WTC11 (cell line): ENCODE measurements at regions not wholly inside any gene's neighbourhood (a gene's known extent, or its start where the extent isn't known, plus 50 kb on each side); places are given as distances from the start of the nearest gene placed in this dataset.

Experiments
- ATAC-seq: fragments of 200-7000 bp; cut with Tn5 transposase; 2 replicates; pipeline ENCODE4 v1.10.0; 2021; ENCODE audit warnings: mild to moderate bottlenecking, moderate library complexity
- CTCF ChIA-PET: fragments of 300-600 bp; sonication (Branson Sonifier 250); formaldehyde crosslinking; loops from one replicate; lab custom pipeline; 2021; ENCODE audit warnings: antibody characterized with exemption; lab: Charles Lee
- POLR2A ChIA-PET: fragments of 350-600 bp; sonication (Branson Sonifier 250); formaldehyde crosslinking; loops from one replicate; lab custom pipeline; 2021; ENCODE audit warnings: antibody characterized with exemption; lab: Charles Lee
- DNase-seq: peaks from one replicate; pipeline ENCODE4 v3.0.0; 2021; ENCODE audit warnings: low spot score
- H3K27ac Mint-ChIP-seq: 2 replicates; pipeline ENCODE4 v1.8.0; 2021; ENCODE audit warnings: mixed read lengths
- H3K27me3 Mint-ChIP-seq: 2 replicates; pipeline ENCODE4 v1.8.0; 2021; ENCODE audit warnings: low read depth, mild to moderate bottlenecking, moderate library complexity, mixed read lengths
- H3K36me3 Mint-ChIP-seq: 2 replicates; pipeline ENCODE4 v1.8.0; 2021; ENCODE audit warnings: mixed read lengths
- H3K4me1 Mint-ChIP-seq: 2 replicates; pipeline ENCODE4 v1.8.0; 2022; ENCODE audit warnings: mixed read lengths
- H3K4me3 Mint-ChIP-seq: 2 replicates; pipeline ENCODE4 v1.8.0; 2021; ENCODE audit warnings: mild to moderate bottlenecking, moderate library complexity, mixed read lengths
- H3K9me3 Mint-ChIP-seq: 2 replicates; pipeline ENCODE4 v1.8.0; 2021; ENCODE audit warnings: mixed read lengths
- CREB1 ChIP-seq: sonication (generic); formaldehyde crosslinking; IDR thresholded peaks from 2 replicates; pipeline ENCODE4 v1.8.0; 2023; ENCODE audit warnings: mild to moderate bottlenecking, missing genetic modification reagents
- CTCF ChIP-seq: fragments of 200-600 bp; IDR thresholded peaks from 2 replicates; pipeline ENCODE4 v1.8.0; 2022; ENCODE audit warnings: antibody characterized with exemption
- E2F5 ChIP-seq: sonication (generic); formaldehyde crosslinking; IDR thresholded peaks from 2 replicates; pipeline ENCODE4 v1.8.1; 2022; ENCODE audit warnings: mild to moderate bottlenecking, moderate library complexity, missing genetic modification reagents
- EMX1 ChIP-seq: fragments of 250-450 bp; sonication (Bioruptor Pico); IDR thresholded peaks from 2 replicates; pipeline ENCODE4 v1.8.0; 2021; ENCODE audit warnings: mild to moderate bottlenecking
- GRHL2 ChIP-seq: fragments of 250-450 bp; sonication (Bioruptor Pico); IDR thresholded peaks from 2 replicates; pipeline ENCODE4 v1.8.0; 2022; ENCODE audit warnings: mild to moderate bottlenecking, moderate library complexity; ENCODE audit not compliant: insufficient replicate concordance, severe bottlenecking
- HMGA2 ChIP-seq: fragments of 250-450 bp; sonication (Bioruptor Pico); IDR thresholded peaks from 2 replicates; pipeline ENCODE4 v1.4.0; 2021; ENCODE audit warnings: mild to moderate bottlenecking, moderate library complexity
- JUN ChIP-seq: sonication (generic); formaldehyde crosslinking; IDR thresholded peaks from 2 replicates; pipeline ENCODE4 v1.8.0; 2023; ENCODE audit warnings: mild to moderate bottlenecking, missing genetic modification reagents
- MLX ChIP-seq: sonication (generic); formaldehyde crosslinking; IDR thresholded peaks from 2 replicates; pipeline ENCODE4 v1.8.1; 2023; ENCODE audit warnings: mild to moderate bottlenecking, missing genetic modification reagents, moderate library complexity
- NFE2L1 ChIP-seq: sonication (generic); formaldehyde crosslinking; IDR thresholded peaks from 2 replicates; pipeline ENCODE4 v1.8.1; 2023; ENCODE audit warnings: missing genetic modification reagents
- NFYB ChIP-seq: sonication (generic); formaldehyde crosslinking; conservative IDR thresholded peaks from 2 replicates; pipeline ENCODE4 v1.8.0; 2022; ENCODE audit warnings: low read depth, missing genetic modification reagents
- NR1H2 ChIP-seq: sonication (generic); formaldehyde crosslinking; IDR thresholded peaks from 2 replicates; pipeline ENCODE4 v1.9.0; 2021; ENCODE audit warnings: mild to moderate bottlenecking, moderate library complexity, missing genetic modification reagents
- OVOL2 ChIP-seq: fragments of 250-450 bp; sonication (Bioruptor Pico); IDR thresholded peaks from 2 replicates; pipeline ENCODE4 v1.9.0; 2021; ENCODE audit warnings: mild to moderate bottlenecking, borderline replicate concordance
- PREB ChIP-seq: sonication (generic); formaldehyde crosslinking; IDR thresholded peaks from 2 replicates; pipeline ENCODE4 v1.8.1; 2022; ENCODE audit warnings: mild to moderate bottlenecking, missing genetic modification reagents, moderate library complexity, borderline replicate concordance
- TEAD1 ChIP-seq: sonication (generic); formaldehyde crosslinking; IDR thresholded peaks from 2 replicates; pipeline ENCODE4 v1.8.0; 2022; ENCODE audit warnings: mild to moderate bottlenecking, missing genetic modification reagents
- TP53 ChIP-seq: sonication (generic); formaldehyde crosslinking; IDR thresholded peaks from 2 replicates; pipeline ENCODE4 v1.8.1; 2023; ENCODE audit warnings: mild to moderate bottlenecking, missing genetic modification reagents
- ZNF138 ChIP-seq: sonication (generic); formaldehyde crosslinking; conservative IDR thresholded peaks from 2 replicates; pipeline ENCODE4 v1.8.1; 2022; ENCODE audit warnings: mild to moderate bottlenecking, moderate library complexity, missing genetic modification reagents
- ZNF232 ChIP-seq: sonication (generic); formaldehyde crosslinking; IDR thresholded peaks from 2 replicates; pipeline ENCODE4 v1.8.0; 2022; ENCODE audit warnings: mild to moderate bottlenecking, missing genetic modification reagents
- ZNF425 ChIP-seq: fragments of 250-450 bp; sonication (Bioruptor Pico); conservative IDR thresholded peaks from 2 replicates; pipeline ENCODE4 v1.9.0; 2021; ENCODE audit warnings: mild to moderate bottlenecking
- ZSCAN18 ChIP-seq: fragments of 250-450 bp; sonication (Bioruptor Pico); IDR thresholded peaks from 2 replicates; pipeline ENCODE4 v2.1.2; 2022; ENCODE audit warnings: mild to moderate bottlenecking, moderate library complexity

- TF ChIP-seq ZNF425 (CRISPR knock-in tag), result no peak
- TF ChIP-seq ZSCAN18 (CRISPR knock-in tag), result no peak
- no peak for TF ChIP-seq HMGA2 (CRISPR knock-in tag)
Observed at GRCh38 chr21:39048064-39048463, 135.2 kb downstream of the PSMG1 start (continued).

GRCh38 chr21:39047046-39047445, 136.2 kb downstream of the PSMG1 start:
- Mint-ChIP-seq H3K9me3 (peaks cover 3% of the 10 kb centered on the region; the same call in 1 of the 2 replicates), H3K4me3 (no peak overlapping the region), H3K27ac (no peak overlapping the region), H3K4me1 (peaks cover 9% of the 10 kb centered on the region), H3K36me3 (no peaks in the 10 kb centered on the region), H3K27me3 (no peaks in the 10 kb centered on the region)
- TF ChIP-seq CREB1 (CRISPR knock-in tag), result no peak
- no peak for TF ChIP-seq EMX1 (CRISPR knock-in tag)
- no peak for TF ChIP-seq TEAD1 (CRISPR knock-in tag)
- no peak for TF ChIP-seq CTCF
- TF ChIP-seq ZNF138 (CRISPR knock-in tag), result no peak
- TF ChIP-seq ZSCAN18 (CRISPR knock-in tag), result no peak
- DNase-seq (no peak), ATAC-seq (no peak)
- ChIA-PET CTCF (interaction anchor here (1.8 kb wide), 2 partner anchors 10 to 79 kb away, joined by 7 read pairs; no protein-coding TSS in a partner anchor), POLR2A (no interaction called here)

- H3K27me3 Mint-ChIP-seq, result no peaks in the 10 kb centered on the region
- ChIA-PET CTCF (no interaction called here), POLR2A (no interaction called here)
- no peak for ATAC-seq
- no peak overlapping the region for H3K4me3 Mint-ChIP-seq
- peaks cover 3% of the 10 kb centered on the region; the same call in 1 of the 2 replicates for H3K9me3 Mint-ChIP-seq
- DNase-seq, result no peak
- H3K27ac Mint-ChIP-seq, result no peak overlapping the region
- H3K4me1 Mint-ChIP-seq, result peaks cover 12% of the 10 kb centered on the region
- H3K36me3 Mint-ChIP-seq, result no peaks in the 10 kb centered on the region
- no peak for TF ChIP-seq TP53 (CRISPR knock-in tag)
- TF ChIP-seq JUN (CRISPR knock-in tag), result no peak
- no peak for TF ChIP-seq E2F5 (CRISPR knock-in tag)
- no peak for TF ChIP-seq NFYB (CRISPR knock-in tag)
- no peak for TF ChIP-seq OVOL2 (CRISPR knock-in tag)
- no peak for TF ChIP-seq NR1H2 (CRISPR knock-in tag)
- TF ChIP-seq CTCF, result no peak
- TF ChIP-seq NFE2L1, result no peak
- TF ChIP-seq MLX (CRISPR knock-in tag), result no peak
- TF ChIP-seq ZNF232 (CRISPR knock-in tag), result no peak
- no peak for TF ChIP-seq GRHL2 (CRISPR knock-in tag)
- TF ChIP-seq PREB, result no peak
Observed at GRCh38 chr21:39046236-39046916, 136.9 kb downstream of the PSMG1 start.
